ENCODE measurements at regions not wholly inside any gene's neighbourhood (a gene's known extent, or its start where the extent isn't known, plus 50 kb on each side); places are given as distances from the start of the nearest gene placed in this dataset.

- TF ChIP-seq EP300 (IDR thresholded peaks at IDR 0.05) (no peak), CTCF (IDR thresholded peaks at IDR 0.05) (no peak), POLR2A (IDR thresholded peaks at IDR 0.05) (no peak)
Observed at GRCh38 chr17:77681861-77682260, 276.6 kb upstream of the TNRC6C start.
